ENCODE measurements at regions not wholly inside any gene's neighbourhood (a gene's known extent, or its start where the extent isn't known, plus 50 kb on each side); places are given as distances from the start of the nearest gene placed in this dataset.

- H3K36me3 ChIP-seq (ENCODE audit: insufficient read depth) = no peaks in the 10 kb centered on the region
- no peak overlapping the region for H3K27ac ChIP-seq
- no peak overlapping the region for H3K4me3 ChIP-seq (IDR thresholded peaks at IDR 0.05; ENCODE audit: insufficient read depth, low read depth, low read length)
Observed at GRCh38 chr6:81003894-81004293, 748.6 kb downstream of the TENT5A start.

GRCh38 chr6:81003156-81003555 lies 749.3 kb downstream of the TENT5A start:
- no peaks in the 10 kb centered on the region for H3K4me1 ChIP-seq (ENCODE audit: low read depth, poor library complexity, severe bottlenecking)
- H3K4me3 ChIP-seq (IDR thresholded peaks at IDR 0.05; ENCODE audit: insufficient read depth, low read depth, low read length) = no peak overlapping the region
- H3K27me3 ChIP-seq (ENCODE audit: insufficient read depth, low read depth) = no peaks in the 10 kb centered on the region
- no peak for TF ChIP-seq CTCF (conservative IDR thresholded peaks at IDR 0.05; ENCODE audit: low read depth, low read length)
- H2AFZ ChIP-seq (ENCODE audit: low read depth) = no peak overlapping the region
- H3K79me2 ChIP-seq (ENCODE audit: insufficient read depth, low read depth) = no peaks in the 10 kb centered on the region
- no peaks in the 10 kb centered on the region for H4K20me1 ChIP-seq (ENCODE audit: insufficient read depth)
- no peak overlapping the region for H3K9ac ChIP-seq
- H3K36me3 ChIP-seq (ENCODE audit: insufficient read depth) = no peaks in the 10 kb centered on the region
- H3K27ac ChIP-seq = no peak overlapping the region
- H3K4me2 ChIP-seq = no peak overlapping the region

More at GRCh38 chr6:81003894-81004293, 748.6 kb downstream of the TENT5A start:
- Histone ChIP-seq H3K79me2 (ENCODE audit: insufficient read depth, low read depth) (no peaks in the 10 kb centered on the region), H2AFZ (ENCODE audit: low read depth) (no peak overlapping the region), H3K27me3 (ENCODE audit: insufficient read depth, low read depth) (no peaks in the 10 kb centered on the region), H4K20me1 (ENCODE audit: insufficient read depth) (no peaks in the 10 kb centered on the region), H3K4me1 (ENCODE audit: low read depth, poor library complexity, severe bottlenecking) (no peaks in the 10 kb centered on the region), H3K4me2 (no peak overlapping the region), H3K9ac (no peak overlapping the region)
- no peak for TF ChIP-seq CTCF (conservative IDR thresholded peaks at IDR 0.05; ENCODE audit: low read depth, low read length)

- Histone ChIP-seq H3K27me3 (ENCODE audit: insufficient read depth, low read depth) (no peaks in the 10 kb centered on the region), H2AFZ (ENCODE audit: low read depth) (no peak overlapping the region), H3K79me2 (ENCODE audit: insufficient read depth, low read depth) (no peaks in the 10 kb centered on the region), H4K20me1 (ENCODE audit: insufficient read depth) (no peaks in the 10 kb centered on the region), H3K9ac (no peak overlapping the region), H3K4me2 (no peak overlapping the region), H3K4me3 (IDR thresholded peaks at IDR 0.05; ENCODE audit: insufficient read depth, low read depth, low read length) (no peak overlapping the region), H3K36me3 (ENCODE audit: insufficient read depth) (no peaks in the 10 kb centered on the region), H3K27ac (no peak overlapping the region), H3K4me1 (ENCODE audit: low read depth, poor library complexity, severe bottlenecking) (no peaks in the 10 kb centered on the region)
- TF ChIP-seq CTCF (conservative IDR thresholded peaks at IDR 0.05; ENCODE audit: low read depth, low read length) = no peak
Observed at GRCh38 chr6:81002126-81002525, 750.4 kb downstream of the TENT5A start.

GRCh38 chr6:80991316-80991715 lies 761.2 kb downstream of the TENT5A start:
- no peaks in the 10 kb centered on the region for H3K4me1 ChIP-seq (ENCODE audit: low read depth, poor library complexity, severe bottlenecking)
- H3K4me2 ChIP-seq = no peak overlapping the region
- H3K4me3 ChIP-seq (IDR thresholded peaks at IDR 0.05; ENCODE audit: insufficient read depth, low read depth, low read length) = no peak overlapping the region
- no peaks in the 10 kb centered on the region for H4K20me1 ChIP-seq (ENCODE audit: insufficient read depth)
- no peaks in the 10 kb centered on the region for H3K27me3 ChIP-seq (ENCODE audit: insufficient read depth, low read depth)
- no peak for TF ChIP-seq CTCF (conservative IDR thresholded peaks at IDR 0.05; ENCODE audit: low read depth, low read length)
- no peak overlapping the region for H2AFZ ChIP-seq (ENCODE audit: low read depth)
- no peaks in the 10 kb centered on the region for H3K79me2 ChIP-seq (ENCODE audit: insufficient read depth, low read depth)
- no peak overlapping the region for H3K9ac ChIP-seq
- H3K36me3 ChIP-seq (ENCODE audit: insufficient read depth) = no peaks in the 10 kb centered on the region
- no peak overlapping the region for H3K27ac ChIP-seq
